ENCODE measurements at regions not wholly inside any gene's neighbourhood (a gene's known extent, or its start where the extent isn't known, plus 50 kb on each side); places are given as distances from the start of the nearest gene placed in this dataset.

GRCh38 chr1:244353551-244354091 lies 98.1 kb downstream of the ADSS2 start:
- Histone ChIP-seq H3K27ac (peak overlapping the region in 2 of 10 donors; percentile 11 to 69), H3K4me3 (no peak overlapping the region), H3K36me3 (no peaks in the 10 kb centered on the region), H3K27me3 (no peaks in the 10 kb centered on the region), H3K9me3 (no peaks in the 10 kb centered on the region), H3K4me1 (peaks cover 0 to 40% (median 4%) of the 10 kb centered on the region in 9 donors)
- intact Hi-C loops (cut with DNase I): no loop called here
- DNase-seq: peak; percentile 19 to 38
- no peak for TF ChIP-seq CTCF (IDR thresholded peaks at IDR 0.05)
- 25 to 41% methylated on average over 7 of the region's 7 CpGs for WGBS, 2 donors
- peak in 7 of 8 donors; percentile 81 to 99 (median 84) for ATAC-seq

- H3K4me1 ChIP-seq: peaks cover 0 to 28% (median 0%) of the 10 kb centered on the region in 9 donors
- TF ChIP-seq CTCF (IDR thresholded peaks at IDR 0.05): no peak
- no peaks in the 10 kb centered on the region for H3K9me3 ChIP-seq
- intact Hi-C loops (cut with DNase I): no loop called here
- no peaks in the 10 kb centered on the region for H3K36me3 ChIP-seq
- no peak overlapping the region for H3K4me3 ChIP-seq
- DNase-seq (no peak), ATAC-seq (no peak)
- 65 to 90% methylated on average over 5 of the region's 5 CpGs for WGBS, 2 donors
- no peaks in the 10 kb centered on the region for H3K27me3 ChIP-seq
- no peak overlapping the region for H3K27ac ChIP-seq
These were observed 96.9 kb downstream of the ADSS2 start for GRCh38 chr1:244354810-244355278.

- no peak overlapping the region for H3K4me3 ChIP-seq
- H3K27me3 ChIP-seq: no peaks in the 10 kb centered on the region
- DNase-seq: no peak
- H3K9me3 ChIP-seq: no peaks in the 10 kb centered on the region
- peaks cover 0 to 20% (median 0%) of the 10 kb centered on the region in 9 donors for H3K4me1 ChIP-seq
- intact Hi-C loops (cut with DNase I): no loop called here
- ATAC-seq: no peak
- H3K36me3 ChIP-seq: no peaks in the 10 kb centered on the region
- TF ChIP-seq CTCF (IDR thresholded peaks at IDR 0.05): no peak
- 96 to 98% methylated on average over 1 of the region's 1 CpG for WGBS, 2 donors
- no peak overlapping the region for H3K27ac ChIP-seq
These were observed 95.3 kb downstream of the ADSS2 start for GRCh38 chr1:244356376-244356775.
